ENCODE measurements at regions not wholly inside any gene's neighbourhood (a gene's known extent, or its start where the extent isn't known, plus 50 kb on each side); places are given as distances from the start of the nearest gene placed in this dataset.

DNA sequence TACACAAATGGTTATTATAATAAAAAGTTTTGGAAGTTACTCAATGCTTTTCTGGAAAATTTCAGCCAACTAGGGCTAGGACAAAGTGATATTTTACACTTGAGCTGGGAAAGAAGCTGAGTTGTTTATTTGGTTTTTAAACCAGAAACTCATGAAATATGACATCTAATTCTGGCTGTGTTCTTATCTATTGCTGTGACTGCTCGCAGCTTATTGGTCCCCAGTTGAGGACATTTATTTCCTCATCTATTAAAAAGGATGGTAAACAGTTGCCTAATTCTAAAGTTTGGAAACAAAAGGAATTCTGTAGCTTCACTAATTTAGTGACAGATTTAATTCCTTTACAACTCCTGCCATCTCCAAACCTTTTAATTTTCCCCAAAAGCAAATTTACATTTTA is 487.6 kb upstream of the IL12A start:
- TF ChIP-seq, protein P1, sequence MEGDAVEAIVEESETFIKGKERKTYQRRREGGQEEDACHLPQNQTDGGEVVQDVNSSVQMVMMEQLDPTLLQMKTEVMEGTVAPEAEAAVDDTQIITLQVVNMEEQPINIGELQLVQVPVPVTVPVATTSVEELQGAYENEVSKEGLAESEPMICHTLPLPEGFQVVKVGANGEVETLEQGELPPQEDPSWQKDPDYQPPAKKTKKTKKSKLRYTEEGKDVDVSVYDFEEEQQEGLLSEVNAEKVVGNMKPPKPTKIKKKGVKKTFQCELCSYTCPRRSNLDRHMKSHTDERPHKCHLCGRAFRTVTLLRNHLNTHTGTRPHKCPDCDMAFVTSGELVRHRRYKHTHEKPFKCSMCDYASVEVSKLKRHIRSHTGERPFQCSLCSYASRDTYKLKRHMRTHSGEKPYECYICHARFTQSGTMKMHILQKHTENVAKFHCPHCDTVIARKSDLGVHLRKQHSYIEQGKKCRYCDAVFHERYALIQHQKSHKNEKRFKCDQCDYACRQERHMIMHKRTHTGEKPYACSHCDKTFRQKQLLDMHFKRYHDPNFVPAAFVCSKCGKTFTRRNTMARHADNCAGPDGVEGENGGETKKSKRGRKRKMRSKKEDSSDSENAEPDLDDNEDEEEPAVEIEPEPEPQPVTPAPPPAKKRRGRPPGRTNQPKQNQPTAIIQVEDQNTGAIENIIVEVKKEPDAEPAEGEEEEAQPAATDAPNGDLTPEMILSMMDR (tag by site-specific recombination; IDR thresholded peaks at IDR 0.05), result no peak
- TF ChIP-seq ZNF501 (tag by site-specific recombination; IDR thresholded peaks at IDR 0.05) (no peak), YY1 (tag by site-specific recombination; IDR thresholded peaks at IDR 0.05) (no peak), MEIS1 (CRISPR knock-in tag; IDR thresholded peaks at IDR 0.05; ENCODE audit: borderline replicate concordance) (no peak), ZBTB8A (tag by site-specific recombination; IDR thresholded peaks at IDR 0.05) (no peak), ZNF19 (tag by site-specific recombination; IDR thresholded peaks at IDR 0.05; ENCODE audit: low read depth) (no peak), ZNF416 (tag by site-specific recombination; IDR thresholded peaks at IDR 0.05) (no peak), ZNF274 (IDR thresholded peaks at IDR 0.05; ENCODE audit: low read length) (no peak), ZNF274 (tag by site-specific recombination; IDR thresholded peaks at IDR 0.05; ENCODE audit: borderline replicate concordance) (no peak), ZNF239 (tag by site-specific recombination; IDR thresholded peaks at IDR 0.05) (no peak)
- TF ChIP-seq, protein P2, sequence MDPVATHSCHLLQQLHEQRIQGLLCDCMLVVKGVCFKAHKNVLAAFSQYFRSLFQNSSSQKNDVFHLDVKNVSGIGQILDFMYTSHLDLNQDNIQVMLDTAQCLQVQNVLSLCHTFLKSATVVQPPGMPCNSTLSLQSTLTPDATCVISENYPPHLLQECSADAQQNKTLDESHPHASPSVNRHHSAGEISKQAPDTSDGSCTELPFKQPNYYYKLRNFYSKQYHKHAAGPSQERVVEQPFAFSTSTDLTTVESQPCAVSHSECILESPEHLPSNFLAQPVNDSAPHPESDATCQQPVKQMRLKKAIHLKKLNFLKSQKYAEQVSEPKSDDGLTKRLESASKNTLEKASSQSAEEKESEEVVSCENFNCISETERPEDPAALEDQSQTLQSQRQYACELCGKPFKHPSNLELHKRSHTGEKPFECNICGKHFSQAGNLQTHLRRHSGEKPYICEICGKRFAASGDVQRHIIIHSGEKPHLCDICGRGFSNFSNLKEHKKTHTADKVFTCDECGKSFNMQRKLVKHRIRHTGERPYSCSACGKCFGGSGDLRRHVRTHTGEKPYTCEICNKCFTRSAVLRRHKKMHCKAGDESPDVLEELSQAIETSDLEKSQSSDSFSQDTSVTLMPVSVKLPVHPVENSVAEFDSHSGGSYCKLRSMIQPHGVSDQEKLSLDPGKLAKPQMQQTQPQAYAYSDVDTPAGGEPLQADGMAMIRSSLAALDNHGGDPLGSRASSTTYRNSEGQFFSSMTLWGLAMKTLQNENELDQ (tag by site-specific recombination; IDR thresholded peaks at IDR 0.05; ENCODE audit: low read depth), result no peak
- TF ChIP-seq, protein P3, sequence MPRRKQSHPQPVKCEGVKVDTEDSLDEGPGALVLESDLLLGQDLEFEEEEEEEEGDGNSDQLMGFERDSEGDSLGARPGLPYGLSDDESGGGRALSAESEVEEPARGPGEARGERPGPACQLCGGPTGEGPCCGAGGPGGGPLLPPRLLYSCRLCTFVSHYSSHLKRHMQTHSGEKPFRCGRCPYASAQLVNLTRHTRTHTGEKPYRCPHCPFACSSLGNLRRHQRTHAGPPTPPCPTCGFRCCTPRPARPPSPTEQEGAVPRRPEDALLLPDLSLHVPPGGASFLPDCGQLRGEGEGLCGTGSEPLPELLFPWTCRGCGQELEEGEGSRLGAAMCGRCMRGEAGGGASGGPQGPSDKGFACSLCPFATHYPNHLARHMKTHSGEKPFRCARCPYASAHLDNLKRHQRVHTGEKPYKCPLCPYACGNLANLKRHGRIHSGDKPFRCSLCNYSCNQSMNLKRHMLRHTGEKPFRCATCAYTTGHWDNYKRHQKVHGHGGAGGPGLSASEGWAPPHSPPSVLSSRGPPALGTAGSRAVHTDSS (tag by site-specific recombination; IDR thresholded peaks at IDR 0.05), result no peak
- TF ChIP-seq, protein P4, sequence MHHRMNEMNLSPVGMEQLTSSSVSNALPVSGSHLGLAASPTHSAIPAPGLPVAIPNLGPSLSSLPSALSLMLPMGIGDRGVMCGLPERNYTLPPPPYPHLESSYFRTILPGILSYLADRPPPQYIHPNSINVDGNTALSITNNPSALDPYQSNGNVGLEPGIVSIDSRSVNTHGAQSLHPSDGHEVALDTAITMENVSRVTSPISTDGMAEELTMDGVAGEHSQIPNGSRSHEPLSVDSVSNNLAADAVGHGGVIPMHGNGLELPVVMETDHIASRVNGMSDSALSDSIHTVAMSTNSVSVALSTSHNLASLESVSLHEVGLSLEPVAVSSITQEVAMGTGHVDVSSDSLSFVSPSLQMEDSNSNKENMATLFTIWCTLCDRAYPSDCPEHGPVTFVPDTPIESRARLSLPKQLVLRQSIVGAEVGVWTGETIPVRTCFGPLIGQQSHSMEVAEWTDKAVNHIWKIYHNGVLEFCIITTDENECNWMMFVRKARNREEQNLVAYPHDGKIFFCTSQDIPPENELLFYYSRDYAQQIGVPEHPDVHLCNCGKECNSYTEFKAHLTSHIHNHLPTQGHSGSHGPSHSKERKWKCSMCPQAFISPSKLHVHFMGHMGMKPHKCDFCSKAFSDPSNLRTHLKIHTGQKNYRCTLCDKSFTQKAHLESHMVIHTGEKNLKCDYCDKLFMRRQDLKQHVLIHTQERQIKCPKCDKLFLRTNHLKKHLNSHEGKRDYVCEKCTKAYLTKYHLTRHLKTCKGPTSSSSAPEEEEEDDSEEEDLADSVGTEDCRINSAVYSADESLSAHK (tag by site-specific recombination; IDR thresholded peaks at IDR 0.05), result no peak

Measured in HEK293 (cell line).